ENCODE measurements at regions not wholly inside any gene's neighbourhood (a gene's known extent, or its start where the extent isn't known, plus 50 kb on each side); places are given as distances from the start of the nearest gene placed in this dataset.

DNA sequence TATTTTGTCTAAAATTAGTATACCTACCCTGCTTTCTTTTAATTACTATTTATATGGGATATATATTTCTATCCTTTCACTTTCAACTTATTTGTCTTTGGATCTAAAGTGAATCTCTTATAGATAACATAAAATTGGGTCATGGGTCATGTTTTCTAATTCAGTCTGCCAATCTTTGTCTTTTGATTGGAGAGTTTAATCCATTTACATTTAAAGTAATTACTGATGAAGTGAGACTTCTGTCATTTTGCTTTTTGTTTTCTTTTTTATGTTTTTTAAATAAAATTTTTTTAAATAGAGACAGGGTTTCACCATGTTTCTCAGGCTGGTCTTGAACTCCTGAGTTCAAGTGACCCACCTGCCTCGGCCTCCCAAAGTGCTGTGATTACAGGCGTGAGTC lies 50.5 kb upstream of the PRDM1 start:
- DNase-seq, result no peak

DNA sequence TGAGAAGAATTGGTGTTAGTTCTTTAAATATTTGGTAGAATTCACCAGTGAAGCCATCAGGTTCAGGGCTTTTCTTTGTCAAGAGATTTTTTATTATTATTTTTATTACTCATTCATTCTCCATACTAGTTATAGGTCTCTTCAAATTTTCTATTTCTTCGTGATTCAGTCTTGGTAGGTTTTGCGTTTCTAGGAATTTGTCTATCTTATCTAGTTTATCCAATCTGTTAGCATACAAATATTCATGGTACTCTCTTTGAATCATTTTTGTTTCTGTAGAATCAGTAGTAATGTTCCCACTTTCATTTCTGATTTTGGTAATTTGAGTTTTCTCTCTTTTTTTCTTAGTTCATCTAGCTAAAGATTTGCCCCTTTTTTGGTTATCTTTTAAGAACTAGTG lies 52.3 kb upstream of the PRDM1 start:
- DNase-seq, result no peak

DNA sequence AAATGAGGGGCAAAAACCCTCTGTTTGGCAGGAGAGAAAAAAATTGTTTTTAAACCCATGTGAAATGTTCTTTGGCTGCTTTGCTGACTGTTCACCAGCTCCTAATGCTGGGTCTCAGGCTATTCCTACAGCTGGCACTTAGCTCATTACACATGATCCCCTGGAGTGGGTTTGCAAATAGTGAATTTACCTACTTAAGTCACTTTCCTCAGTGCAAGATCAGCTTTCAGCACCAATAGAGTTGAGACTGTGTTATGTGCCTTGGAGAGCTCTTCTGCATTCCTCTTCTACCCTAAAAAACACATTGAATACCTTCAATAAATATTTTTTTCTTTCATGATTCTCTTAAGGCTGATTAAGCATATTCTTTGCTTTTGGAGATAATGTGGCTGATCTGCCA lies 58.4 kb upstream of the PRDM1 start:
- DNase-seq, result no peak

DNA sequence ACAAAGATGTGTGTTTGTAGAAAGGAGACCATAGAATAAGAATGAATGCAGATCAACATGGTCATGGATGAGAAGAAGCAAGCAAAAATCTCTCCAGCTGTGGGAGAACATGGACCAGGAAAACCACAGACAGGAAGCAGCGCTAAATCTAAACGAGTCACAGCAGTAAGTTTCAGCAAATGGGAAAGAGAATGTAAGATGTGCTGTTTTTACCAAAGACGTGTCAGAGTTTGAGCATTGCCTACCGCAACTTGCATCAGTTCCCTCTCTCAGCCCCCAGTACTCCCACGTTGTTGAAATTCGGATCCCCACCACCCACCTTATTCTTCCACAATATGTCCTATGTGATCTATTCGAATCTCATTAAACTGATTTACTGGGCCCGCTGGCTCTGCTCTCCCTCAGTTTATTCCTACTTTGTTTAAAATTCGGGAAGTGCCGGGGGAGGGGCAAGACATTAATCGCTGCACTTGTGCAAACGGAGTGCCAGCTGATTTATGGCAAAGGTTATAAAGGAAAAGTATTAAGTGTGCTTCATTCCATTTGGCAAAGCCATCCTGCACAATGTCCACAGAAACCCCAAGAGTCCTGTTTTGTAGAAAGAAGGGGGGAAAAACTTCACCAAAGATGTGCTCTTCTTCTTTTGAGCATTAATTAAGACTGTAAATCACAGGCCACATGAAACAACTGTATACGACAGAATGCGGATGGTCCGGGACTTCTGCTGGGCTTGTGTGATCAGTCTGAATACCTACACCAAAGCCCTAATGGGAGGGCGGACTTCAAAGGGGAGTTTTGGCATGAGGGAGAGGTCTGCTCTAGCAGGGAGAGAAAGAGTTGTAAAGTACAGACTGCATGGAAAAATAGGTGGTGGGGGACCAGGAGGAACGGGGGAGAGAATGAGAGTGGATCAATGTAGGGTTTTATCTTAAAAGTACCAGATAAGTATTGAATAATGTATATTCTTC lies 59.1 kb upstream of the PRDM1 start:
- DNase-seq, result no peak

DNA sequence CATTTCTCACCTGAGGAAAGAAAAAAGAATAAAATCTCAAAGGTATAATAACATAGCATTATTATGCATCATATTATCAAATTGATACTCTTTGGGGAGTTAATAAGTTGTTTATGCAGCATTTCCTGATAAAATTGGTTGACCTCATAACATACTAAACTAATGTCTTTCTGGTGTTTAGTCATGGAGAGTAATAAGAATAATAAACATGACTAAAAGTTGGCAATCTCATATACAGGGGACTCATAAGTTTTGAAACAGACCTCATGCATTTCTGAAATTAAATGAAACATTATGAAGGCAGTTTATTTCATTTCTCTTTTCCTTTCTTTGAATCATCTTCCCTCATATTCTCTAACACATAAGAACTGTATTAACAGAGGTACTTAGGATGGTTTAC lies 60.5 kb upstream of the PRDM1 start:
- DNase-seq, result no peak

DNA sequence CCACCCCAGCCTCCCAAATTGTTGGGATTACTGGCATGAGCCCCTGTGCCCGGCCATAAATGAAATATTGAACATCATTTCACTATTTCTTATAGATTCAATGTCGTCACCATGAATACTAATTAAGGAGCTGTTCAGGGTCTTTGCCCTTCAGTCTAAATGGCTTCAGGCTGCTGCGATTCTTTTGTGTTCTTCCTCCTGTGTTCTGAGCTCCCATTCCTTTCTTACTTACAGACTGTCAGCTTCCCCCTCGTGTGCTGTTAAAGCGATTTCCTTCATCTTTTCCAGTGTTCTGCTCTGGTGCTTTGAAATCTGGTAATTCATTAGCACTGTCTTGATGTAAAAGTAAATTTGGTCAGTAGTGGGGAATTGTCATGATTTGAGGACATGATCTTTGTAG lies 63.3 kb upstream of the PRDM1 start:
- no peak for DNase-seq

DNA sequence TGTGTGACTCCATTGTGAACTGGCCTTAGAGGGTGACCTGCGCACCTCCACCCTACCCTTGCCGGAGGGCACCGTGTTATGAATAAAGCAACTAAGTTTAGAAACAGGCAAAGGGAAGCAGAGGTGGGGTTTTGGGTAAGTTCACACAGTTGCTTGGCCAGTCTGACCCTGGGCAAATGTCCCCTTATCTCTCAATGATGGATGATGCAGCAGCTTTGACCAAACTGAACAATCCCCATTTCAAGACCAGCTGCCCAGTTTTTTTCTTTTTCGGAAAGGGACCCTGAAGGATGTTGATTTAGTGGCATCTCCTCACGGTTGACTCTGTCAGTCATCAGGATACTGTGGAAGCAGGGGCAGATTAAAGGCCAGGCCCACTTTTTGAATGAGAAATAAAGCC lies 68.7 kb upstream of the PRDM1 start:
- DNase-seq, result no peak

DNA sequence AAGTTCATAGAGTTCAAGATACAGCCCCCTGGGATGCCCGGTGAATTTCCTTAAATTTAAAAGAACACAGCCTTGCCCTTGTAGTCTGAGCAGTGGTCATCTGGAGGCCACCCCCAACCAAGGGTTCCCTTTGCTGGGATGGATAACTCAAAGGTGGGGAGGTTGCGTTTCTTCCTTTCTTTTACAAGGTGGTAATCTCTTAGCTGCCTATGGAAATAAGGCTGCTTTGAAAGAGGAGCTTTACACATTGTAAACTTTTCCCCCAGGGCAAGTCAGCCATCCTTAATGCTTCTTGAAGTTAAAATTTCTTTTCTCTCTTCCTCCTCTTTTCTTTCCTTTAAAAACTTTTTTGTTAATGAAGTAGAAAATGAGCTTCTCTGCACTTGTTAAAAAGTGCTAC lies 71.2 kb upstream of the PRDM1 start:
- DNase-seq, result no peak

DNA sequence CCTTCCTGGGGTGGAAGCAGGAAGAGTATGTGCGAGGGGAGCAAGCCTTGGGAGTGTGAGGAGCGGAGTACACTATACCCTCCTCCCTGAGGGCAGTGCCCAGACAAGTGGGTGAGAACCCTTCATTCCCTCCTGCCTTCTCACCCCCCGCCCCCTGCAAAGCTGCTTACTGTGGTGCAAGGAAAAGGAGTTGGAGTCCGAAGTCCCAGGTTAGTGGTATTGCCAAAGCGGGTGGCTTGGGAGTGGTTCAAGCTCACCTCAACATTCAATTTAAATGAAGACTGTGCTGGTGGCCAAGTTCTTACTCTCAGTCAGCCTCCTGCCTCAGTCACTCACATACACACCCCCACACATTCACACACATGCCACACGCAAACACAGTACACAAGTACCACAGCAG lies 74.7 kb upstream of the PRDM1 start:
- DNase-seq, result no peak

DNA sequence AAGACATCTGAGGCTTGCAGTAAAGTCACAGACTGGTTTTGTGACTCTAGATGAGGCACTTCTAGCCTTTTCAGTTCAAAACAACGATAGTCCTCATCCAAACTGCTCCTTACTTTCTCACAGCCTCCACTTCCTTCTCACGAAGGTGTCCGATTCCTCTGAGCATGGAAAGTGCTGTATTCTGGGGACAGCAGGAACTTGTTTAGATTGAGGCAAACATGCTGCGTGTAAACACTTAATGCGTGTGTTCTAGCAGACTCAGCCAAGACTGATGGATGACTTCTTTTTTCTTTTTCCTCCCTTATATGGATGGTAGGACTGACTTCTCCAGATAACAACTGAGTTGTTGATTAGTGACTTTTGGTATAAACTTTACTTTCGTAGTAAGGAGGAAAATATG lies 80.2 kb upstream of the PRDM1 start:
- DNase-seq, result no peak

DNA sequence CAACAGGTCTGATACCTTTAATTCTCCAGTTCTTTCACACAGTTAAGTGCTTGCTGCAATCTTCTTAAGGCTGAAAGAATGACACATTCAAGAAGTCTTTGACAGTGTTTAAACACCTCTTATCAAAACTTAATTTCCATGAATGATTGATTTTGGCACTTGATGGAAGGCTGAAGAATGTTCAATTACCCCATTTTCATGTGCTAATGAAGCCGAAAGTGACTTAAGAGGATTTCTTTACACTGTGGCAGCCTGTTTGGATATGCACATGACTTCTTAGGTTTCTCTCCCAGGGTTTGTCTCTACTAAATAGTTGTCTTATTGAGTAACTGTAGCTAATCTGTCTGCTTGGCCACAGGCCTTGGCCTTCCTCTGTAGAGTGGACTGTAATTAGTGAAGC lies 81.1 kb upstream of the PRDM1 start:
- DNase-seq, result no peak

DNA sequence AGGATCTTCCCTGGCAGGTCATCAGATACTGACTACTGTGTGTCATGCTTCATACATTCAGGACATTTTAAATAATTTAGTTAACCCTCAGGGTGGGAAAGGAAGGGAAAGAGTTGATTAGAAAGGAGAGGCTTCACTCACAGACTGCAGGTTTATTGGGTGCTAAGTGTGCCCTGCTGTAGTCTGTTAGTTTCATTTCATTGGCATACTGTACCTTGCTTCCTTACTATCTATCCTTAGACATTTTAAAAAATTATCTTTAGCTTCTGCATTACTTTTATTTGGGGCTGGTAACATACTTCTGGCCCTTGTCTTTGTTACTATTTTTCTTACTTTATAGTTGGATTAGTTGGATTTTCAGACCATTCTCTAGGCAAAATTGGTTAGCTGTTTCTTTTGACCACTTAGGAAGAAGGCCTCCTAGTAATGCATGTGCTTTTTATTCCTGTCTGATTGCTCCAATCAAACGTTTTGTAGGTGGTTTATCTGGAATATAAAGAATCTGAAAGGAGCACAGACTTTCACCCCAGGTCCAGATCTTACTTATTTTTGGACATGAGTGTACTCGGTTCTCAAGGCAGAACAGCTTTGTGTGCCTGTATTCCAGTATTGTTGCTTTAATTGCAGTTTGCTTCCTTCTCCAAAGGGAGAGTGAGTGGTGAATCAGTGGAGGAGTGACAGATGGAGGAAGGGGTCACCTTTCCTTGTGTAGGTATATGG lies 82.7 kb upstream of the PRDM1 start:
- DNase-seq, result no peak

DNA sequence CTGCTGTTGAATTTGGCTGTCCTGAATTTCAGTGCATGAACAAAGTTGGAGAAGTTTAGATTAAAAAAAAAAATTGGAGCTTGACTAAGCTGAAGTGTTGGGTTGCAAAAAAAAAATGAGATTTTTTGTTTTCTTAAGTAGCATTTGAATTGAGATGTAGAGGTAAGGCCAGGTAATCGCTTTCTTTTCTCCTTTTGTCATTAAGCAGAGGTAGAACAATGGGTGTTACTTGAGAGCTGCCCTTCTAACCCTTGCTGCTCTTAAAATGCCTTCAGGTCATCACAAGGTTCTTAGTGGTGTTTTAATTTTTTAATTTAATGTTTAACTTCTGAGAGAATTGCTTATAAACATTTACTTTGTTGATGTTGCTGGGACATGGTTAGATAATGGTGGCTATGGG lies 84.1 kb upstream of the PRDM1 start:
- no peak for DNase-seq

DNA sequence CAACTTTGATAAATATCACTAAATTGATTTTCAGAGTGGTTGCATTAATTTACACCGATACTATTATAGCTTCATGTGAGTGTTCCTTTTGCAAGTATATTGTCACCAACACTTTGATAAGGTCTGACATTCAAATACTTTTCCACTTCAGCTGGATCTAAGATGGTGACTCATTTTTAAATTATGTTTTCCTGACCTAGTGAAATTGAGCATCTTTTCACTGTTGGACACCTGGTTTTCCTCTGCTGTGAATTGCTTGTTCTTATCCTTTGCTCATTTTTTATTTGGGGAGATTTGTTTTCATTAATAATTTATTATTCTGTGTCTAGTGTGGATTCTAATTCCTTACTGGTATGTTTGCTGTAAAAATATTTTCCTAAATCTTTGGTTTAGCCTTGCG lies 85.2 kb upstream of the PRDM1 start:
- no peak for DNase-seq

DNA sequence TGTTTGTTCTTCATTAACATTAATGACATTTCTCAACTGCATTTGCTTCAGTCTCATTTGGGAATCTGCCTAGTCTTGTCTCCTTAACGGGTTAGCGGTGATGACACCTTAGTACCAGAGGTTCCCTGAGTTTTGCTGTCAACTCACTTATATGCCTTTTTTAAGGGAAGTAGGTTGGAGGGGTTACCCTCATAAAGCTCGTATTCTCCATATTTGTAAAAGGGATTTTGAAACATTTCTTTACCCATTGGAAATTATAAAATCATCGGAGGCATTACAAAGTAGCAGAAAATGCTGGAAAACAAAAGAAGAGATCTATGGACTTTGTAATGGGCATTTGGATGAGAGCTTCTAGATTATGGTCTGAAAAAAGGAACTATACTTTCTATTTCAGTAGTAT lies 88.7 kb upstream of the PRDM1 start:
- no peak for DNase-seq

DNA sequence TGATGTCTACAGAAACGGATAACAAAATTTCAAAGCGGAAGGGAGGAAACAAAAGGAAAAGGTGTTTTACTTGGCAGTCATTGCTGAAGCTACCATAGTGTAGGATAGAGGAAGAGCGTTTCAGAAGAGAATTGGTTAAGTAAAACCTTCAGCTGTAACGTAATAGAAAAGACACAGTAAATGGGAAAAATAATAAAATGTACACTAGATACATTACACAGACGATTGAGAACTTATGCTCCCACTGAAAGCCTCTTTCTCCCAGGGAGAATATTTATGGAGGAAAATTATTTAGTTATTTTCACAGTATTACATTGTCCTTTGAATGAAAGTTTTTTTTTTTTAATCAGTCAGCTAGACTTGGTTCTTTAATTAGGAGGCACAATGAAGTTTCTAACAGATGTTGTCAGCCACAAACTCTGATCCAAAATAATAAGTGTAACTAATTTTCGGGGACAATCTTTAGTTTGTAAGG lies 90.7 kb upstream of the PRDM1 start:
- DNase-seq, result no peak

DNA sequence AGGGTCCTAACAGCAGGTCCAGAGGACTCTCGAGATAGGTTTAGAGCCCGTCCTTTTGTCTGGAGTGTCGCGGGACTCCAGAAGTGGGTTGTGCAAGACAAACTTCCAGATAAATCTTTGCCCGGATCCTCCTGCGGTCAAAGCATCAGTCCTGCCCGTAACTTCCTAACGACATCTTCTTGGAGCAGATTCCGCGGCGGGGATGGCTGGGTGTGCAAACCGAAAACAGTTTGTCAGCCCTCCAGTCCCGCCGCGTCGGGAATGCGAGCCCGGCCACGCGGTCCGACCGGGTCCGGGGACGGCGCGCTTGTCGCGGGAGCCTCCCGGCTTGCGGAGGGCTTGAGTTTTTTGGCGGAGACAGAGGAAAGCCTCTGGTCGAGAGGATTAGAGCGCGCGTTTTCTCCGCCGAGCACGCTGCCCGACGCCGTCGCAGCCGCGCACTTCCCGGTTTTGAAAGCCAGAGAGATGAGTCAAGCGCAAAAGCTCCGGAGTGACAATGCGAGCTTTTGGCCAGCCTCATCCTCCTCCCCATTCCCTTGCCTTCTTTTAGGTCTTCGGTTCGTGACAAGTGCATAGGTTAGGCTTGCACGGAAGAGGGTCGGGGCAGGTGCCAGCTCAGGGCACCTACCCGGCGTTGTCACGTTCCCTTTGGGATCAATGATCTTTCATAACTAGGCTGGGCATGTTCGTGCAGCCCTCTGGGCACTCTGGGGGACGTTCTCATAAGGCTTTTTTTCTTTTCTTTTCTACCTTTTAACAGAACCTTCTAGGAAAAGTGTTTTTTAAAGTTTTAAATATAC lies 91.3 kb upstream of the PRDM1 start:
- peak; percentile 44 to 49 for DNase-seq

DNA sequence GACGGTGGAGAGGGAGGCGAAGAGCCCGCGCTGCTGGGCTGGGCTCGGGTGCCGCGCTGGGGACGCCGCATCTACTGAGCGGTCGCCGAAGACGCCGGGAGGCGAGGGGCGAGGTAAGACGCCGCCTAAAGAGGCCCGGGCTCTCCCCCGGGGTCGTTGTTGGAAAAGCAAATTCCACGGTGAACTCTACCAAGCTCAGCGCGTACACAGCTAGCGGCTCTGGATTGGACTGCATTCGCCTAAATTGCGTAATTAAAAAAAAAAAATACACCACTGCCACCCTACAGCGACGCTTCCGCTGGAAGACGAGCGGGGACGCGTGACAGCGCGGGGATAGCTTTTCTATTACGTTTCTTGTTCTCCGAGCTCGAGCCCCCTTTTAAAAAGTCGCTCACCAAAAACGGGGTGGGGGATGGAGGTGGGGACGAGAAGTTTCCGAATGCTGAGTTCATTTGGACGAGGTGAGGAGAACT lies 92.0 kb upstream of the PRDM1 start:
- peak; percentile 29 to 45 for DNase-seq

DNA sequence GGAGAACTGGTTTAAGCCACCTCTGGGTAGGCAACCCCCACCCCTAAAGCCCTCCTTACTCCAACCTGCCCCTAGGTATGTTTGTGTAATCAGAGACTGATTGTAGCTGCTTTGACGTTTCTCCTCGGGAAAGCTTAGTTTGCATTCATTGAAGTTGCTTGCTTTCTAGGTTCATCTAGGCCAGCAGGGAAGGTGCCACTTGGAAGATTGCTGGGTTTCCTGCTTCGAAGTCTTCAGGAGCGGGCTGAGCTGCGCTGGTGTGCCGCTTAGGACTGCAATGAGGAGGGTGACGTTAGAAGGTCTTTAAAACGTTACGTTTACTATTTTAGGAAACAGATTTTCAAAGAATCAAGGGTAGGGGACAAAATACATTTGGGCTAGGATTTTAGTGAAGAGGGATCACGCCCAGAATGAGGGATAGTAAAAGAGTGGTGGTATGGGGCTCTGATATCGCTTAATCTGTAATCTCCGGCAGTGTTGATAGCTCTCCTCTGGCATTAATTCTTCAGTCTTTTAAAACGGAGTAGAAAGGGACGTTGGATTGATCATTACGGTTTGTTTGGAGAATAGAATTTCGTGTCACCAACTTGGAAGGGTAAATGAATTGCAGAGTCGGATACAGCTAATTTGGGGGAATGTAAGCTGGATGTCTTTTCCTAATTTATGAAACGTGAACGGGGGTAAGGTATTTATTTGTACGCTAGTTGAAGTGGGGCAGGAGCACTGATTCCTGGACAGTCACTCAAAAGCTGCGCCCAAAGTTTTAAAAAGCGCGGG lies 92.6 kb upstream of the PRDM1 start:
- DNase-seq, result no peak

DNA sequence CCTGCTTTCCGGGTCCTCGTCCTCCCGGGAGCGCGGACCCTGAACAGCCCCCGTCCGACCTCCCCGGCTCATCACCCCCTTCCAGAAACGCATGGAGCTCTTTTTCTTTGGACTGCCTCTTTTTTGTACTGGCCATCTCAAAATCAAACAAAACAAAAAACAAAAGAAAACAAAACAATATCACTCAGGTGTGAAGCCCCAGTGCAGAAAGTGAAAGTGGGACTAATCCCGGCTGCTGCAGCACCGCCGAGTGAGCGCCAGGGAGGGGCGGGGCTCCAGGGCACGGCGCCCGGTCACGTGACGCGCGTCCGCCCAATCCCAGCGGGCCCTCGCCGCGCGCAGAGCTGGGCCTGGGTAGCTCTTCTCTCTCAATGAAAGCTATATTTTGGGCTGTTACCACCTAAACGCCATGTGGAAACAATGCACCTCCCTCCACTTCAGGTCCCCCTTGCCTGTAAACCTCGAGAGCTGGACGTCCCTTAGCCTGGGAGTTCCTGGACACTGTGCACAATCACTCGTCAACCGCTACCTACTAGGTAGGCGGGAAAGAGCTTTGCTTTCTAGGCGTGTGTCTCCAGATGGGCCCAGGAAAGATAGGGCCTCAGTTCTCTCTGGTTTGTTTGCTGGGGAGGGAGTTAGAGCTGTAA lies 93.7 kb upstream of the PRDM1 start:
- peak; percentile 87 to 88 for DNase-seq

DNA sequence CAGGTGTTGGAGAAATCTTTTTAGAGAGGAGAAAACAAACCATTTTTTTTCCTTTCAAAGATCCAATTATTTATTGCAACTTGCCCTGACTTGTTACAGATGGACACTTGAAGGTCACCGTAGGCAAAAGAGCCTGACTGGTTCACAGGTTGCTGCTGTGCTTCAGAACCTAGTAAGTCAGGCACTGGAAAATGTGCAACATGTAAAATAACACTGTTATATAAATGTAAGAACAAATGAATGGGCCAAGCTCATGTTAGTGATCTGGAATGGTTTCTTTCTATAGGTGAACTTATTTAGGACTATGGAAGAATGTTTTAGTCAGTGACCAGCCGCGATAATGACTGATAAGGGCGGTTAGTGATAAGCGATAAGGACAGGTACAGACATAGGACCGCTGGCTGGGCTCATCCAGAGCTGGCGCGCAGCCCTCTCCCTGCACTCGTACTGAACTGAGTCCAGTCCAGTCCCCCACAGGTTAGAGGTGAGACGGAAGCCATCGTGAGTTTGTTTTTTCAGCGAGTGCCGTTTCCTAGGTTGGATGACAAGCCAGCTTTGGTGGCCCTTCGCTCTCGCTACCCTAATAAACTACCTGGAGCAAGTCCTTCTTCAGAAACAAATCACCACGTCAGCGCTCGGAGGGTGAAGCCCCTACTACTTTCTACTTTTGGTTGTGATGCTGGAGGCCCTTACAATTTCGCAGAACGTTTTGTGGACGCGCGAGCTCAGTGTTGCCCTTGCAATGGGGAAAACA lies 94.4 kb upstream of the PRDM1 start:
- DNase-seq, result peak; percentile 16 to 20
